H1 (cell line): ENCODE measurements at regions not wholly inside any gene's neighbourhood (a gene's known extent, or its start where the extent isn't known, plus 50 kb on each side); places are given as distances from the start of the nearest gene placed in this dataset.

ENCODE experiments used
- CTCF ChIA-PET: fragments of 300-600 bp; sonication (Branson Sonifier 250); formaldehyde crosslinking; loops from one replicate; lab custom pipeline; 2021; ENCODE audit not compliant: partially characterized antibody; lab: Charles Lee
- POLR2A ChIA-PET: fragments of 300-600 bp; sonication (Branson Sonifier 250); formaldehyde crosslinking; loops from one replicate; lab custom pipeline; 2021; ENCODE audit warnings: inconsistent platforms; ENCODE audit not compliant: partially characterized antibody; lab: Charles Lee
- DNase-seq, 2 experiments: peaks; one replicate each; pipeline versions ENCODE4 v3.0.0 to v3.0.0-alpha.2; 2010 to 2022; ENCODE audit warnings: low spot score in 2 of 2, low read depth in 1 of 2, mixed read lengths in 1 of 2
- FAIRE-seq: peaks from 2 replicates; lab custom pipeline; 2011; peaks lifted over from hg19 to GRCh38; lab: Jason Lieb, UNC
- H2AFZ ChIP-seq: 2 replicates; pipeline ENCODE4 v1.8.1; 2012; ENCODE audit warnings: low read length, inconsistent platforms
- H2AK5ac ChIP-seq: 2 replicates; pipeline ENCODE4 v1.6.1; 2013; ENCODE audit warnings: low read depth, low read length
- H2BK120ac ChIP-seq: replicated peaks from 2 replicates; pipeline ENCODE3; 2013; ENCODE audit warnings: low read depth, low read length, inconsistent platforms
- H2BK12ac ChIP-seq: 2 replicates; pipeline ENCODE4 v1.6.1; 2013; ENCODE audit warnings: low read depth, low read length
- H2BK15ac ChIP-seq: 2 replicates; pipeline ENCODE4 v1.6.1; 2013; ENCODE audit warnings: low read length
- H2BK20ac ChIP-seq: 2 replicates; pipeline ENCODE4 v1.6.1; 2013; ENCODE audit warnings: low read length
- H2BK5ac ChIP-seq: 2 replicates; pipeline ENCODE4 v1.6.1; 2013; ENCODE audit warnings: low read depth, low read length
- H3K14ac ChIP-seq: 2 replicates; pipeline ENCODE4 v1.6.1; 2013; ENCODE audit warnings: inconsistent platforms; ENCODE audit not compliant: insufficient read length
- H3K18ac ChIP-seq: 2 replicates; pipeline ENCODE4 v1.6.1; 2013; ENCODE audit warnings: low read length; ENCODE audit errors: extremely low read depth
- H3K23ac ChIP-seq: 2 replicates; pipeline ENCODE4 v1.6.1; 2013; ENCODE audit warnings: inconsistent platforms; ENCODE audit not compliant: insufficient read length
- H3K23me2 ChIP-seq: 2 replicates; pipeline ENCODE4 v1.6.1; 2013; ENCODE audit warnings: low read depth, low read length
- H3K27ac ChIP-seq: 2 replicates; pipeline ENCODE4 v1.6.1; 2011; ENCODE audit warnings: low read depth, low read length, inconsistent platforms
- H3K27me3 ChIP-seq, 4 experiments: replicated peaks in 1 of 4; 1 replicate in 1 of 4; 2 replicates in 3 of 4; pipeline versions ENCODE4 v1.6.1 to v1.8.1; 2011 to 2013; ENCODE audit warnings: low read length in 3 of 4, mild to moderate bottlenecking in 3 of 4, inconsistent platforms in 2 of 4, mixed read lengths in 2 of 4, moderate library complexity in 1 of 4; ENCODE audit not compliant: control insufficient read depth in 3 of 4, insufficient read depth in 3 of 4; ENCODE audit errors: extremely low read depth in 1 of 4
- H3K36me3 ChIP-seq, 4 experiments: 2 replicates each; pipeline versions ENCODE4 v1.6.1 to v1.8.1; 2011 to 2013; ENCODE audit warnings: mild to moderate bottlenecking in 4 of 4, low read length in 3 of 4, moderate library complexity in 2 of 4, control low read depth in 1 of 4, inconsistent platforms in 1 of 4; ENCODE audit not compliant: insufficient read depth in 4 of 4, control insufficient read depth in 2 of 4
- H3K4ac ChIP-seq: replicated peaks from 2 replicates; pipeline ENCODE3; 2013; ENCODE audit warnings: low read length, low read depth, mixed read lengths, inconsistent platforms; ENCODE audit not compliant: insufficient read length
- H3K4me1 ChIP-seq, 4 experiments: replicated peaks in 1 of 4; 1 replicate in 1 of 4; 2 replicates in 3 of 4; pipeline versions ENCODE4 v1.6.1 to v1.8.1; 2011 to 2013; ENCODE audit warnings: low read length in 3 of 4, inconsistent platforms in 2 of 4, mixed read lengths in 1 of 4; ENCODE audit not compliant: insufficient read depth in 4 of 4, control insufficient read depth in 3 of 4
- H3K4me2 ChIP-seq, 2 experiments: 2 replicates each; pipeline versions ENCODE4 v1.6.1 to v1.8.1; 2011 to 2013; ENCODE audit warnings: low read depth in 2 of 2, low read length in 2 of 2, control low read depth in 1 of 2, inconsistent platforms in 1 of 2, mild to moderate bottlenecking in 1 of 2; ENCODE audit not compliant: insufficient read depth in 1 of 2
- H3K4me3 ChIP-seq, 4 experiments: fragments of 200-600, 300-600 bp in 1 of 4; sonication (generic), shearing (Covaris generic), sonication (Bioruptor Twin) in 1 of 4; 2 replicates each; pipeline versions ENCODE4 v1.5.1 to v1.8.1; 2011 to 2016; ENCODE audit warnings: low read length in 4 of 4, low read depth in 3 of 4, control low read depth in 2 of 4, inconsistent platforms in 2 of 4, mild to moderate bottlenecking in 2 of 4, mixed read lengths in 1 of 4, moderate library complexity in 1 of 4; ENCODE audit not compliant: insufficient read depth in 2 of 4; ENCODE audit errors: extremely low read depth in 1 of 4
- H3K56ac ChIP-seq: replicated peaks from 2 replicates; pipeline ENCODE3; 2013; ENCODE audit warnings: low read depth, mild to moderate bottlenecking, mixed read lengths, low read length, inconsistent platforms; ENCODE audit not compliant: insufficient read length
- H3K79me1 ChIP-seq: 2 replicates; pipeline ENCODE4 v1.6.1; 2013; ENCODE audit warnings: low read depth, low read length, control low read depth
- H3K79me2 ChIP-seq, 2 experiments: 2 replicates each; pipeline versions ENCODE4 v1.6.1 to v1.8.1; 2012 to 2013; ENCODE audit warnings: low read length in 2 of 2, mild to moderate bottlenecking in 2 of 2, inconsistent platforms in 1 of 2; ENCODE audit not compliant: insufficient read depth in 2 of 2, control insufficient read depth in 1 of 2
- H3K9ac ChIP-seq, 4 experiments: replicated peaks in 1 of 4; 1 replicate in 1 of 4; 2 replicates in 3 of 4; pipeline versions ENCODE4 v1.6.1 to v1.8.1; 2011 to 2013; ENCODE audit warnings: low read depth in 3 of 4, low read length in 3 of 4, control low read depth in 2 of 4, mild to moderate bottlenecking in 2 of 4, moderate library complexity in 2 of 4, inconsistent platforms in 1 of 4; ENCODE audit errors: extremely low read depth in 1 of 4
- H3K9me3 ChIP-seq, 2 experiments: 2 replicates each; pipeline versions ENCODE4 v1.6.1 to v1.8.1; 2012 to 2013; ENCODE audit warnings: mild to moderate bottlenecking in 2 of 2, moderate library complexity in 2 of 2, control low read depth in 1 of 2, inconsistent platforms in 1 of 2, low read depth in 1 of 2, low read length in 1 of 2, mixed read lengths in 1 of 2; ENCODE audit not compliant: insufficient read depth in 2 of 2
- H4K20me1 ChIP-seq, 2 experiments: replicated peaks in 1 of 2; 2 replicates each; pipeline versions ENCODE3 to v1.8.1; 2011 to 2013; ENCODE audit warnings: inconsistent platforms in 2 of 2, low read length in 2 of 2, mild to moderate bottlenecking in 1 of 2; ENCODE audit not compliant: insufficient read depth in 2 of 2, control insufficient read depth in 1 of 2
- H4K5ac ChIP-seq: 2 replicates; pipeline ENCODE4 v1.6.1; 2013; ENCODE audit warnings: low read length, low read depth, mixed read lengths, inconsistent platforms; ENCODE audit not compliant: insufficient read length
- H4K8ac ChIP-seq: 2 replicates; pipeline ENCODE4 v1.8.0; 2013; ENCODE audit warnings: mild to moderate bottlenecking, moderate library complexity, low read length, inconsistent platforms; ENCODE audit not compliant: insufficient read depth; ENCODE audit errors: extremely low read depth
- H4K91ac ChIP-seq: replicated peaks from 2 replicates; pipeline ENCODE3; 2013; ENCODE audit warnings: low read length, mixed read lengths, inconsistent platforms; ENCODE audit not compliant: insufficient read length
- BRCA1 ChIP-seq: IDR thresholded peaks from 2 replicates; pipeline ENCODE4 v1.6.1; 2012; ENCODE audit warnings: low read depth, low read length, improper control_type of control experiment
- CHD2 ChIP-seq: IDR thresholded peaks from 2 replicates; pipeline ENCODE4 v1.6.1; 2012; ENCODE audit warnings: low read length, improper control_type of control experiment
- EP300 ChIP-seq, 2 experiments: IDR thresholded peaks; 1 replicate in 1 of 2; 2 replicates in 1 of 2; pipeline ENCODE4 v1.6.1; 2011 to 2012; ENCODE audit warnings: low read depth in 2 of 2, low read length in 2 of 2, mild to moderate bottlenecking in 2 of 2, borderline replicate concordance in 1 of 2, inconsistent platforms in 1 of 2, moderate library complexity in 1 of 2
- GTF2F1 ChIP-seq: IDR thresholded peaks from 2 replicates; pipeline ENCODE4 v1.6.1; 2012; ENCODE audit warnings: low read depth, low read length, improper control_type of control experiment, borderline replicate concordance
- WGBS, 2 experiments: shearing (Covaris generic) in 1 of 2; methylation state at CpG; one replicate each; pipeline versions ENCODE4 v1.1.6 to v1.1.7; 2013 to 2015; ENCODE audit warnings: low lambda C conversion rate in 2 of 2, mixed read lengths in 2 of 2, inconsistent platforms in 1 of 2, low coverage in 1 of 2, missing lambda C conversion rate in 1 of 2; ENCODE audit not compliant: insufficient replicate concordance in 2 of 2, insufficient coverage in 1 of 2, insufficient read length in 1 of 2; ENCODE audit errors: extremely low coverage in 1 of 2, missing lambda C conversion rate in 1 of 2; 5-methylcytosine and 5-hydroxymethylcytosine counted together

DNA sequence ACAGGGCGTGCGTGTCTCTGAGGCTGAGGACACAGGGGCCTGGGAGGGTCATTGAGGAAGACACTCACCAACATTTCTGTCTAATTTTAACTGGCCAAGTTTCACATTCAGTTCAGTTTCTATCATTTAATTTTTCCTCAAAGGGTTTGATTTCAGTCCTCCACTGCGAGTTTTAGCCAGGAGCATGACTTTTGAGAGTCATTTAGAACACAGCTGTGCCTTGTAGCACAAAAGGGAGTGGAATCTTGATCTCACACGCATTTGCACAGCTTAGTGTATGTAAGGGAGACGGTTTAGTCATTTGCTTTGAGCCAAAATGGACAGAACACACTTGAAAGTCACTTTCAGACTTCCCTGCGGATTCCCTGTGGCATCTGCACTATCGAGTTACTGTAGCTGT, 1090.8 kb downstream of the BCL11B start:
- Histone ChIP-seq H2BK120ac (peak overlapping the region; percentile 49), H4K20me1 (no peaks in the 10 kb centered on the region), H3K14ac (no peak overlapping the region), H3K4me3 (no peak overlapping the region), H3K4ac (no peak overlapping the region), H3K23ac (no peak overlapping the region), H2AFZ (no peak overlapping the region), H4K5ac (no peak overlapping the region), H4K91ac (no peak overlapping the region), H3K4me1 (no peaks in the 10 kb centered on the region; a peak in 2 of 7 replicates), H3K79me1 (no peaks in the 10 kb centered on the region), H3K27me3 (no peaks in the 10 kb centered on the region), H3K23me2 (no peaks in the 10 kb centered on the region), H4K8ac (no peak overlapping the region), H3K18ac (no peak overlapping the region), H3K79me2 (no peaks in the 10 kb centered on the region), H2AK5ac (no peak overlapping the region), H3K27ac (no peak overlapping the region), H3K9me3 (no peaks in the 10 kb centered on the region), H2BK20ac (no peak overlapping the region), H3K4me2 (no peak overlapping the region), H2BK12ac (no peak overlapping the region), H3K9ac (no peak overlapping the region), H3K56ac (no peak overlapping the region), H2BK15ac (no peak overlapping the region), H3K36me3 (no peaks in the 10 kb centered on the region), H2BK5ac (no peak overlapping the region)
- DNase-seq (no peak), FAIRE-seq (no peak)
- POLR2A ChIA-PET = no interaction called here
- CTCF ChIA-PET = interaction anchor here (1.3 kb wide), 1 partner anchor 13 kb away, joined by 3 read pairs; no protein-coding TSS in a partner anchor
- 91% methylated on average over 7 of the region's 7 CpGs; no CpG with 5 or more reads in 1 of the 2 experiments for WGBS, 2 experiments
- no peak for TF ChIP-seq GTF2F1
- TF ChIP-seq BRCA1 = no peak
- TF ChIP-seq CHD2 = no peak
- no peak for TF ChIP-seq EP300 (IDR thresholded peaks at IDR 0.05; ENCODE audit: borderline replicate concordance in 1 of 2, low read depth in 2 of 2, low read length in 2 of 2)
